NCI-H1930 (cell line): ENCODE measurements at regions not wholly inside any gene's neighbourhood (a gene's known extent, or its start where the extent isn't known, plus 50 kb on each side); places are given as distances from the start of the nearest gene placed in this dataset.
"Not testable (repeated sequence)": the region's sequence is repeated elsewhere in the genome, so short reads cannot be mapped to it uniquely, and the experiment has no call there.

Experiments used
- DNase-seq, 2 experiments: peaks; one replicate each; lab custom pipeline; 2025; lab: John Stamatoyannopoulos, UW

- DNase-seq = no peak
Measured at GRCh38 chr13:82002710-82003109, 1661.8 kb upstream of the SPRY2 start.

GRCh38 chr13:81995316-81995715, 1654.4 kb upstream of the SPRY2 start:
- DNase-seq = no peak

DNA sequence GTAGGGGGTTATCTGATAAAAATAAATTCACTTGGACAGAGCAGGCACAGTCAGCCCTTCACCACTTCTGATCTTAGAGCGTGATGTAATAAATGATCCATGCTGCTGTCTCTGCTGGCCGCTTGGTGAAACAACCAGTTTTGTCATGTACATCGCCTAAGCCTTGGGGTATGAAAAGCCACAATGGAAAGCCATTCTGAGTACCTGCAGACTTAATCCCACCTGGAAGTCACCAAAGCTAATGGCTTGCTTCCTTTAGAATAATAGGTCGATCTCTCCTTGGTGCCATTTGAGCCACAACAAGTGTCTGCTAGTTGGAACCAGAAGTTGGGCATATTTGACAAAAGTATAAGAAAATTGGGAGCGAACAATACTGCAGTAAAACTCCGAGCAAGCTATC, 1649.7 kb upstream of the SPRY2 start:
- no peak for DNase-seq

DNA sequence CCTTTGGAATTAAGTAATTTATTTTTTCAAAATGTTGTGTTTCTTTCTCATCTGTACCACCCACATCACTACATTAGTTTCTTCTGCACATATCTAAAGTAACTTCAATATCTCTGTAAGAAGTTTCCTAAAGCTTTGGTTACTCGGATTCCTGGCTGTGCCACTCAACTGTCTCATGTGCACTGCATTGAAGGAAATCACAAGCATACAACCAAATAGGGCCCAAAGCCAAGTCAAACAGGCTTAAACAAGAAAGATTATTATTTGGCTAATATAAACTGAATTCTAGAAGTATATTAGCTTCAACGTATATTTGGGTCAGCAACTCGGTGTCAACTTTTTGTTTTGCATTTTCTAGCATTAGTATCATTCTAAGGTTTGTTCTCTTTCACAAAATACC, 1647.6 kb upstream of the SPRY2 start:
- DNase-seq = no peak

- no peak for DNase-seq
Measured at GRCh38 chr13:81987677-81988357, 1646.9 kb upstream of the SPRY2 start.

DNA sequence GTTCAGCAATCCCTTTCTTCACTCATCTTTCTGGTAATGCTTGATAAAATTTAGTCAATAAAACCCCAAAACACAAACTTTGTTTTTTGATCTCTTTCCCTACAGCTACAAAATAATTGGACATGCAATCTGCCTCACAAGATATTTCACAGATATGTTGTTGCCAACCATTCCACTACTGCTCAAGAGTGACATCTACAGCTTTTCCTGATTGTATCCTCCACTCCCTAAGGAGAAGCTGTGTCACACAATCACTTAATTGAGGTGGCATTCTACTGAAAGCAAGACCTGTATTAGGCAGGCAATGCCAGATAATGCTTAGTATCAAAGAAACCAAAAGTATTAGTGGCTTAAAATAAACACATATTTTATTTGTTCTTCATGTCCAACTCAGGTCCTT, 1646.2 kb upstream of the SPRY2 start:
- DNase-seq = no peak

DNA sequence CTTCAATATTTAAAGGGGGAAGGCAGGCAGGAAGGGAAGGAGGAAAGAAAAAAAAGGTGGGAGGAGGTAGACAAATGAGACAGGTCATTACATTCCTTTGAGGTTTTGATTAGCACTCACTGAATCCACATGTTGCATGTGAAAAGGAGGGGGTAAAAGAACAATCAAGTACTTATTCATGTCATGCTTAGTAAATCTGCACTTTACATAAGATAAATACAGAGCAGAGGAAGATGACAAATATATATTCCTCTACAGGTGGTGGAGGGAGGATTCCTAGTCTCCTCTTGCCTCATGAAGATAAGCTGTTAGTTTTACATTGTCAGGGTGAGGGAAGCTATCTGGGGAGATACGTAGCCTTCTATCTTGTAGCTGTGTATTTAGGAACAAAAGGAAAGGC, 1645.4 kb upstream of the SPRY2 start:
- DNase-seq = no peak

- DNase-seq = no peak
Measured at GRCh38 chr13:81957121-81957520, 1616.2 kb upstream of the SPRY2 start.

DNA sequence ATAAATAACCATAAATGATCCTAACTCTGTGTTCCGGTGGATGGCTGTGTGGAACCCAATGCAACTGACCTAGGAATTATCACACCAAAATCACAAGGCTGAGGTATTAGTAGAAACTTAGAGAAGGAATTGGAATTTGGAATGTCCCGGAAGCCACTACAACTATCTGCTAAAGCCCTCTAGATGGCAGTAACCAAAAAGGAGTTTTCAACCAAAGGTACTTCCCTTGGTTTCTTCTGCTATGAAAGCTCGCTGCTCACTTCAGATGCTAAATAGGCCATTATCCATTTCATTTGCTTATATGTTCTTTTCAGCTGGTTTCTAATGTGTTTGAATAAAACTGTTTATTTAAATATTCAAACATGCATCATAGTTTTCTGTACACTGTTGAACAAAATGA, 1589.1 kb upstream of the SPRY2 start:
- peak; percentile 8 to 12 for DNase-seq

- DNase-seq = no peak
Measured at GRCh38 chr13:81927347-81927746, 1586.4 kb upstream of the SPRY2 start.

- no peak for DNase-seq
Measured at GRCh38 chr13:81917810-81918209, 1576.9 kb upstream of the SPRY2 start.

DNA sequence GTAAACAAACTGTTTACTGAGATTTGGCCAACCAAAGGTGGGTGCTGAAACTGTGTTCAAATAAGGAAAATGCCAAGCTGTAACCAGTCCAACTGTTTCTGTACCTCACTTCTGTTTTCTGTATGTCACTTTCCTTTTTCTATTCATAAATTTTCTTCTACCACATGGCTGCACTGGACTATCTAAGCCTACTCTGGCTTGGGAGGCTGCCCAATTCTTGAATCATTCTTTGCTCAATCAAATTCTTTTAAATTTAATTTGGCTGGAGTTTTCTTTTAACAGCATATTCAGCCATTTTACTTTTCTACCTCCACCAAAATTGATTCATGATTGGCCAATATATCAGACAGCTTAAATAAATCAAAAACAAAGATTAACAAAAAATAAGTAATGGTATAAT, 1575.5 kb upstream of the SPRY2 start:
- DNase-seq = no peak

- DNase-seq = no peak
Measured at GRCh38 chr13:81907787-81908372, 1567.0 kb upstream of the SPRY2 start.

DNA sequence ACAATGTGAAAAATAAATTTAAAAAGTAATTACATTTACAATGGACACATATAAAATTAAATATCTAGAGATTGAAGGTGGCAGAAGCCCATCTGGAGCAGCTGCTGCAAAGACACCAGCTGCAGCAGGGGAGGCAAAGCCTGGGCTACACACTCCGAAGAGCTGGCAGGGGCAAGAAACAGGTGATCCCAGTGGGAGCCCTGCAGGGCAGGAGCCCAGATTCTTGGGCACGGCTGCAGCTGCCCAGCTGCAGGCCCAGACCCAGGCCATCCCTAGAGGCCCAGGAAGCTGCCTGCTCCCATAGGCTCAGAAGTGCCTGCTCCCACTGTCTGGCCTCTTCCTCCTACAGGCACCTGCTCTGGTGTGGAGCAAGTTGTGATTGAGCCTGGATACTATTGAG, 1547.9 kb upstream of the SPRY2 start:
- no peak for DNase-seq

- DNase-seq = no peak
Measured at GRCh38 chr13:81874681-81875661, 1534.0 kb upstream of the SPRY2 start.

- no peak for DNase-seq
Measured at GRCh38 chr13:81874253-81874652, 1533.3 kb upstream of the SPRY2 start.

GRCh38 chr13:81872581-81872980, 1531.7 kb upstream of the SPRY2 start:
- DNase-seq = peak in 1 of 2 experiments; percentile 6

- not testable (repeated sequence) for DNase-seq
Measured at GRCh38 chr13:81871751-81872325, 1530.9 kb upstream of the SPRY2 start.

GRCh38 chr13:81848291-81848690, 1507.4 kb upstream of the SPRY2 start:
- no peak for DNase-seq

DNA sequence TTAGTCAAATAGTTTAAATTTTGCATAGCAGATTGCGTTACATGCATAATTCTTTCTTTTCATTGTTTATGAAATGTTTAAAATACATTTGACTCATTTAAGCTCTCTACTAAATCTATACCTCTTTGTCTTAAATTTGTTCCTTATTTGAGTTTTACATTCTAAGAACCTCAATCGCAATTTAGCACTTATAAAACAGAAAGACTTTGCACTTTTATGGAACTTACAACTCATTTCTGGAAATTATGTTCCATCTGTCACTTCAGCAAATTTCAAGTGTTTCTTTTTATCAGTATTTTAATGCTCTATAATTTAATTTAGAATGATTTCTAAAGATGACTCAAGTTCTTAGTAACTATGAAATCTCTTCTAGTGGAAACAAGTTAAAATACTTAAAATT, 1505.8 kb upstream of the SPRY2 start:
- DNase-seq = no peak

DNA sequence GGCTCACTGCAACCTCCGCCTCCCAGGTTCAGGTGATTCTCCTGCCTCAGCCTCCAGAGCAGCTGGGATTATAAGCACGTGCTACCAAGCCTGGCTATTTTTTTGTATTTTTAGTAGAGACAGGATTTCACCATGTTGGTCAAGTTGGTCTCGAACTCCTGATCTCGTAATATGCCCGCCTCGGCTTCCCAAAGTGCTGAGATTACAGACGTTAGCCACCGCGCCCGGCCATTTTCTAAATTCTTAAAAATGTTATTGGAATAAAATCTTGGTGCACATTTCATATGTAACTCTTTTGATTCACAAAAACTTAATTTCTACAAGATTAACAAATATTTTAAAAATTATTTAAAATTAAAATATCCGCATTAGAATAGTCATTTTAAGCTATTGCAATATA, 1480.3 kb upstream of the SPRY2 start:
- no peak for DNase-seq

DNA sequence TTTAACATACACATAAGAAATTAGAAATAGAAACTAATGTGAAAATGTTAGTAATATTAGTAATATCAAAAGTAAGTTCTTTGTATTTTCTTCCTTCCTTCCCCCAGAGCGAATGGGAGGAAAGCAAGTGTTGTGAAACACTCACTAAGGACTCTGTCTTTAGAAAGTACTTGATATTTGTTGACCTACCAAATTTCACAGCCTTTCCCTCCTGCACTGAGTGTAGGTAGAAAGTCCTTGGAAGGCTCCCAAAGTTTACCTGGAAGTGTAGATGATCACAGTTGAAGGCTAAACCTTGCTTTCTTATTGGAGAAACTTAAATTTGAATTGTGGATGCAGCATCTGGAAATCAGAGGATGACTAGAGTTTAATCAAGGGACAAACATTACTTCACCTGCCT, 1459.5 kb upstream of the SPRY2 start:
- no peak for DNase-seq

- DNase-seq = no peak
Measured at GRCh38 chr13:81795710-81796109, 1454.8 kb upstream of the SPRY2 start.
